Occipital lobe (tissue), 1 donor: ENCODE measurements at regions not wholly inside any gene's neighbourhood (a gene's known extent, or its start where the extent isn't known, plus 50 kb on each side); places are given as distances from the start of the nearest gene placed in this dataset.

ENCODE experiments used
- DNase-seq: peaks from one replicate; lab custom pipeline; 2025; lab: John Stamatoyannopoulos, UW

DNA sequence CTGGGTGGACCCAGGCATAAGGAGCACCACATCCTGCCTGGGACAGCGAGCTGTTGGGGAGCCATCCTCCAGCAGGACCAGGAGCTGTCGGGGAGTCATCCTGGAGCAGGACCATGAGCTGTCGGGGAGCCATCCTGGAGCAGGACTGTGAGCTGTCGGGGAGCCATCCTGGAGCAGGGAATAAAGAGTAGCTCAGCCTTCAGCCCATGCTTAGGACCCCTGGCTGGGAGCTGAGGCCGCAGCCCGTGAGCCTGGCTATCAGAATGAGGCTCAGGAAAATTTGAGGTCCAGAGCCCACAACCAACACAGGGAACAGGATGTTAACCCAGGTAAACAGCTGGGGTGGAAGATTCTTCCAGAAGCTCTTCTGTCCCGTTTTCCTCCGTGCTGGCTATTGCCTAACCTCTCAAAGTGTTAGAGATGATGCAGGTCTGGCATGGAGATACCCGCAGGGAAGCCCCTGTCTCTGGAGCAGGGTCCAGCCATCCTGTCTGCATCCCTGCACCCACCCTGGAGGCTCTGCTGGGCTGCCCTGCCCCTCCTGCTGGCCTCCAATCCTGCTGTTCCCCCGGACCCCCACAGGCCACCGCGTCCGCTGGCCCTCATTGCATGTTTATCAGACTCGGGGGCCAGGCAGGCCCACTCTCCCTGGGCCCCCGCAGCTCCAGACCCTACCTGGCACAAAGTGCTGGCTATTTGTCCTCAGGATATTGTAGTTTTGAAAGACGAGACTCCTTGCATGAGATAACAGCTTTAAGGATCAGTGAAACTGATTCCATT lies 243.5 kb upstream of the MYT1L start:
- DNase-seq = no peak

DNA sequence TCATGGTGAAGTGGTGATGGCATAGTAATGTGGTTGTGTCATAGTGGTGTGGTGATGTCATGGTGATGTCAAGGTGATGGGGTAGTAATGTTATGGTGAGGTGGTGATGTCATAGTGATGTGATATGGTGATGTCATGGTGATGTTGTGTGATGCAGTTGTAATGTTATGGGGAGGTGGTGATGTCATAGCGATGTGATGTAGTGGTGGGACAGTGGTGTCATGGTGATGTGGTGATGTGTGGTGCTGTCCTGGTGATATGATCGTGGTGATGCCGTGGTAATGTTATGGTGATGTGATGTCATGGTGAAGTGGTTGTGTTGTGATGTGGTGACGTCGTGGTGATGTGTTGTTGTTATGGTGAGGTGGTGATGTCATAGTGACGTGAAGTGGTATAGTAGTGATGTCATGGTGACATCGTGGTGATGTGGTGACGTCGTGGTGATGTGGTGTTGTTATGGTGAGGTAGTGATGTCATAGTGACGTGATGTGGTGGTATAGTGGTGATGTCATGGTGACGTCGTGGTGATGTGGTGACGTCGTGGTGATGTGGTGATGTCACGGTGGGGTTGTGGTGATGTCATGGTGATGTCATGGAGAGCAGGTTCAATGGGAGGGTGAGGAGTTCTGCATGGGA lies 242.7 kb upstream of the MYT1L start:
- DNase-seq = no peak

DNA sequence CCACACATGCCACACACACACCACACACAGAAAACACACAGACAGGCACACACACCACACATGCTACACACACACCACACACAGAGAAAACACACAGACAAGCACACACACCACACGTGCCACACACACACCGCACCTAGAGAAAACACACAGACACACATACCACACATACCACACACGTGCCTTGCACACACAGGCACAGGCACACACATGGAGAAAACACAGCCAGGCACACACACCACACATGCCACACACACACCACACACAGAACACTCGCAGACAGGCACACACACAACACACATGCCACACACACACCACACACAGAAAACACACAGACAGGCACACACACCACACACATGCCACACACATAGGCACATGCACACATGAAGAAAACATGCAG lies 242.1 kb upstream of the MYT1L start:
- DNase-seq = no peak

DNA sequence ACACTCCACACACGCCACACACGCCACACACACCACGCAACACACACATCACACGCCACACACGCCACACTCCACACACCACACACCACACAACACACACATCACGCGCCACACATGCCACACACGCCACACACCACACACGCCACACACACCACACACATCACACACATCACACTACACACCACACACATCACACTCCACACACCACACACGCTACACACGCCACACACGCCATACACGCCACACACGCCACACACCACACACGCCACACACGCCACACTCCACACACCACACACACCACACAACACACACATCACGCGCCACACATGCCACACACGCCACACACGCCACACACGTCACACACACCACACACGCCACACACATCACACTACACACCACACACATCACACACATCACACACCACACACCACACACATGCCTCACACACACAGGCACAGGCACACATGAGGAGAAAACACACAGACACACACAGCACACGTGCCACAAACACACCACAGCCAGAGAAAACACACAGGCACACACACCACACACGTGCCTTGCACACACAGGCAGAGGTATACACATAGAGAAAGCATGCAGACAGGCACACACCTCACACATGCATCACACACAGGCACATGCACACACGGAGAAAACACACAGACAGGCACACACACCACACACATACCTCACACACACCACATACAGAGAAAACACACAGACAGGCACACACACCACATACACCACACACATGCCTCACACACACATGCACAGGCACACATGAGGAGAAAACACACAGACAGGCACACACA lies 241.5 kb upstream of the MYT1L start:
- DNase-seq = no peak

DNA sequence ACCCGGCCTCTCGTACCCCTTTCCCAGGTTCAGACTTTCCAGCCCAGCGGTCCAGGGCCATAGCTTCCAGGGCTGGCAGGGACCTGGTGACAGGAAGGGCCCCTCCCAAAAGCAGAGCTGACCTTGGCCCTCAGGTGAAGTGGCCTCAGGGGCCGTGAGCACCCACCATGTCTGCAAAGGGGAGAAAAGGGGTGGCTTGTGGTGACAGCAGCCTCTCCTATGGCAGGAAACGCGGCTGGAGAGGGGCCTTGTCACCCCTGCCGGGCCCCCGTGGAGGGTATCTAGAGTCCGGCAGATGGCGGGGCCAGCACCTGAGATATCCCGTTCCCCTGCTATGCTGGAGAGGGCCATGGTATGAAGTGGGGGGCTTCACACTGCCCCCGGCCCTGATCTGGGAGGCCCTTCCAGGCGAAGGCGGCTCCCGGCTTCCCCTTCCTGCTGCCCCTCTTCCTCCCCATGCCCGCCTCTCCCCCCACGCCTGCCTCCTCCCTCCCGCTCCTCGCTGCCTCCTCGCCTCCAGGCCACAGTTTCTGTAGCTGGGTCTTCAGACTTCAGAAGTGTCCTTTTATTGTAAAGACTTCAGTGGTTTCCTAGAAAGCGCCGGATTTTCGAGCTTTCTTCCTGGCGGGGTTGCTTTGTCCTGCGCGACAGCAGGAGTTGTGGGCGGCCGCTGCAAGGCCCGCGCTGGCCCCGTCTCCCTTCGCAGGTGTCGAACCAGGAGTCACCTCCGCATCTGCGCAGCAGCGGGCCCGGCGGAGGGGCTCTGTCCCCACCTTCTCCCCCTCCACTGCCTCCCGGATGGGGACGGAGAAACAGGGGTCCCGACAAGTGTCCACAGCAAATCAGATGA lies 240.5 kb upstream of the MYT1L start:
- no peak for DNase-seq

DNA sequence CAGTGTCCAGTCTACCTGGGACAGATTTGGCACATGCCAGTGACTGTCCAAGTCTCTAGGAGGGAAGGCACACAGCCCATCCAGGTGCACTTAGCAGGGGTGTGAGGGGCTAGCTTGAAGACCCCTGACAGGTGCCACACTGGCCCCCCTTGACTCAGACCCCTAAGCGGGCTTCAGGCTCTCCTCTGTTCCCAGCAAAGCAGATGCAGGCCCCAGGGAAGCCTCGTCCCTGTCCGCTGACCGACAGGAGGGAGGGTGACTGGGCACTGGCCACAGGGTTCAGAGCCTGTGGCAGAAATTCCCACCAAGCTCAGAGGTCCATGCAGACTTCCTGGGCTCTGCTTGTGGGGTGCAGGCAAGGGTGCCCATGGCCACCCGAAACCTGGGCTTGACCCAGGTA lies 239.8 kb upstream of the MYT1L start:
- DNase-seq = no peak

DNA sequence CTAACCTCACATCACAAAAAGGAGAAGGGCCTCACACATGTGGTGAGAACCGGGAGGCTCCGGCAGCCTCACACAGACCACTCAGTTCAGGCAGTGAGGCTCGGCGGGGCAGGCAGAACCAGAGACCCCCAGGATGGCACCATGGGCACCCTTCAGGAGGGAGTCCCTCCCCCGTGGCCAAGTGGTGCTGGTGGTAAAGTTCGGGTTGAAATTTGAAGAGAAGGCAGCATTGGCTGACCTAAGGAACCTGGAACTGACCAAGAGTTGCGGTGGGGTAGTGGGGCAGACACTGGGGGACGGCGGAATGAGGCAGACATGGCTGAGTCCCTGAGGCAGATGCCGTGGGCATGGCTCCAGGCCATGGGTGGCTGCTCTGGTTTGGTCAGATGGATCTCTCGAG lies 239.3 kb upstream of the MYT1L start:
- no peak for DNase-seq

DNA sequence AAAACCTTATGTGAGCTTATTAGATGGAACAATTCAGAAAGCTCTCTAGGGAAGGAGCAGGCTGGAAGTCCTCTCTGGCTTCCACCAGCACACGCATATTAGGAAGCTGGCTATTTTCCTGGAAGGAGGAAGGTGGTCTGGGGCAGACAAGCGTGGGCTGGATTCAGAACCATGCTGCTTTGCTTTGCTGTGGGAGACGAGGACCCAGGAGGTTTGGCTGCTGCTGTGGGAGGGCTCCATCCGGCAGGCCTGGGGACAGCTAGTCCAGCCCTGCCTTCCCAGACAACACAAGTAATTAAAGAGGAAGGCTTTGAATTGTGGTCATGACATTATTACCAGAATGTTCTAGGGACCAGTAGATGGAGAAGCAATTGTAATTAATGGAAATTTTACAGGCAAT lies 238.8 kb upstream of the MYT1L start:
- DNase-seq = no peak

DNA sequence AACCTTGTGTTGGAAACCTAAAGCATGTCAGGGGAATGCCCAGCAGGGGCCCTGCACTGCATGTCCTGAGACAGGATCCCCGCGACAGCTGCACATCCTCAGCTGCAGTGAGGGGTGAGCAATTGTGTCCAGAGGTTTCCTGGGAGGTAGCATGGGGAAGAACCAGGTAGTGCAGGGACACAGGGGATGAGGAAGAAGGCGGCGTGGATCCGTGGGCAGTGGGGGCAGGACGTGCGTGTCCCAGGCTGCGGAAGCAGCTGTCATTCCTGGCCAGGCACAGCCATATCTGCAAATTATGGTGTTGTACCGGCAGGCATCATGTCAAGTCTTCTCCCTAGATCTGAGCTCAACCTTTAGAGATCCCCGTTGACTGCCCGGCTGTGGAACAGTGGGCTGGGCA lies 238.2 kb upstream of the MYT1L start:
- no peak for DNase-seq

DNA sequence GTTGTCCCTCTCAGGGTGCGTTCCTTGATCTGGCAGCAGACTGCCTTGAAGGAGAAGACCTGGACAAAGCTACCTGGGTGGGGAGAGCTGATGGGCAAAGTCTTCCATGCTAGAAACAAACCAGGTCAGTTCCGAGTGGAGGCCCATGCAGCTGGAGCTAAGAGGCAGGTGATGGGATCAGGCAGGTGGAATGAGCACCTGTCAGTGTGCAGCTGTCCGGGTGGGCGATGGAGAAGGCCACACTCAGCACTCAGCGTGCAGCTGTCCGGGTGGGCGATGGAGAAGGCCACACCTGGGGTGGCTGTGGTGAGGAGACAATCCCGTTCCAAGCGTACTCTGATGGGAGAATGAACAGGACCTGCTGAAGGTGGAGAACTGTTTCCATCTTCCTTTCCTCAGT lies 237.3 kb upstream of the MYT1L start:
- no peak for DNase-seq

DNA sequence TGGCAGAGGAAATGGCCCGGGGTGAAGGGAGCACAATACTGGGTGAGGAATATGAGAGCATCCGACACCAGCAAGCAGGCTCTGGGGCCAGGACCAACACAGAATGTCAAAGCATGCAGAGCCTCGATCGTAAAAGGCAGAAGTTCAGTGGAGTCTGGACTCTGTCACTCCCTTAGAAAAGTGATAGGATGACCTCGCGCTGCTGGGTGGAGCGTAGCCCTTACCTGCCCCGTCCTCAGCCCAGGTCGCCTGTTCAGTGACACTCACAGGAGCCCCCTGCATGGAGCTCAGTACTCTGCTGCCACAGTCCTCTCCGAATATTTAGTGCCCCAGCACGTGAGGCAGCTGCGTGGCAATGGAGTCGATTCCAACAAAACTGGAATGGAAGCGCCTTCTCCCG lies 236.7 kb upstream of the MYT1L start:
- no peak for DNase-seq

DNA sequence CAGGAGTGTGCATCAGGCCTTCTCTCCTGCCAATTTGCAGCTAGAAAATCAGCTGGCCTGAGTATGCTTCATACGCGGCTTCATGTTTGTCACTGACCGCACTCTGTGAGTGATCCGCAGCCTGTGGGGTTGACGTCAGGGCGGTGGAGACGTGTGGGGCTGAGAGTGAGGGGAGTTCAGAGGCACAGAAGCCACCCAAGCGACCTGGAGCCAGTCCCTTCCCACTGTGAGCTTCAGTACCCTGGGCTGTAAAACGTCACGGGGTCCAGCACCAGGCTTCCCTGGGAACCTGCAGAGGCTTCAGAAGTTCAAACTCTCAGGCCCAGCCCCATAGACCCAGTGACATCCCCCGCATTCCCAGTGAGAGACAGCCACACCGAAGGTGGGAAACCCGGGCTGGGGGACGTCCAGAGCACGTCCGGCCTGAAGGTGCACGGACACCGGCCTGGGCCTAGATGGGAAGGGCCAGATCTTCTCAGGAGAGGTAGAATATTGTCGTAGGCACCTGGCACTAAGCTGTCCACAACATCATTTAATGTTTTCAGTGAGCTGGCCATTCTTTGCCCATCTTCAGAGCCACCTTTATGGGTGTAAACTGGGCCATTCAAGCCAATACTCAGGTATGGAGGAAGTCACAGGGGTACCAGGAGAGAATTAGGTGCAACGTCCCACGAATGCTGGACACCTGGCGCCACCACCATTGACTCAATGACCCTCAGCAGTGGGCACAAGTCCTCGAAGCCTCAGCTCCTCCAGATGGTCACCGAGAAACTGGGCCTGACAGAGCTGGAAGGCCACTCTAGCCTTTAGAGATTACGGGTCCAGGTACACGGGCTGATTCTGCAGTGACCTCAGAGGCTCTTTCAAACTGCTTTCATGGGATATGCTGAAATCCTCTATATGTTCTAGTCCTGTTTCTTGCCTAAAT lies 235.6 kb upstream of the MYT1L start:
- no peak for DNase-seq

DNA sequence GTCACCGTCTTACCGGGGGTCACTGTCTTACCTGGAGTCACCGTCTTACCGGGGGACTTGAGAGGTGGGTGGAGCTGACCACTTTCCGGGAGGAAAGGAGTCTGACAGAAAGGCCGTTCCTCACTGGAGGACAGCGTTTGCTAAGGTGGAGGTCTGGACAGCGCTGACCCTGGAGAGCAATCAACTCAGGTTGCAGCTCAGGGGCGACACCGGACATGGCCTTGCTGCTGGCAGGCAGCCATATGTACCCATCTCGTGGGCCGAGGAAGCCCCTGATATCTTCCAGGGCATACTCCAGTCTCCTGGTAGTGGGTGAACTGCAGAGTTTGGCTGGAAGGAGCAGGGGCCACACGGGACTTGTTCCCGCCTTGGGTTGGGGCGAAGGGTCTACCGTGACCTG lies 234.6 kb upstream of the MYT1L start:
- no peak for DNase-seq

DNA sequence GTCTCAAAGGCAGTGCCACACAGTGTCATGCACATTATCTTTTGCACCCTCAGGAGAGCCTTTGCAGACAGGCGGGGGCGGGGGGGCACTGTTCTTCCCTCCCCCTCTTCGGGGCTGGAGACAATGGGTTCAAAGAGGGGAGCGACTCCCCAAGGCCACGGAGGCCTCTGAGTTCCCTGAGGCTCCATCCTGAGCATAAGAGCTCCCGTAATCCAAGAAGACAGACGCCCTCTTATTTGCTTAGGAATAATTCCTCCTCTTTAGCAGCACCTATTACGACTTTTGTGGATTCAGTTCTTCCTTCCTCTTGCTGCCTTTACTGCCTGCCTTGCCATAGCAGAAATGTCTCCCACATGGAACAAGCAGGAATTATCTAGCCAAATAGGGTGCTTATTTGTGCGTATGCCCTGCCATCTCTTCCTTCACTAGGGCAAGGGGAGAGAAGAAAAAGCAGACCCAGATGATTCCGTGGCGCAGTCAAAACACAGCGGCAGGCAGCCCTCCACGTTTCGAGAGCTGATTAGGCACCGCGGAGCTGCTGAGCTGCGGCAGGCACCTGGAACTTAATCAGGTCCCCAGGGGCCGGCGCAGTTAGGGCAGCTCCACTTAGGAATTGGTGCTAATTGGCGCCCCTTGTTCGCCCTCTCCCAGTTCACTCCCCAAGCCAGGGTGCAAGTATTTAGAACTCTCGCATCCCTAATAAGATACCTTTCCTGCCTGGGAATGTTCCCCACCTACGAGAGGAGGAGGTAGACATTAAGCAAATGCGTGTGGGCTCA lies 233.4 kb upstream of the MYT1L start:
- no peak for DNase-seq

DNA sequence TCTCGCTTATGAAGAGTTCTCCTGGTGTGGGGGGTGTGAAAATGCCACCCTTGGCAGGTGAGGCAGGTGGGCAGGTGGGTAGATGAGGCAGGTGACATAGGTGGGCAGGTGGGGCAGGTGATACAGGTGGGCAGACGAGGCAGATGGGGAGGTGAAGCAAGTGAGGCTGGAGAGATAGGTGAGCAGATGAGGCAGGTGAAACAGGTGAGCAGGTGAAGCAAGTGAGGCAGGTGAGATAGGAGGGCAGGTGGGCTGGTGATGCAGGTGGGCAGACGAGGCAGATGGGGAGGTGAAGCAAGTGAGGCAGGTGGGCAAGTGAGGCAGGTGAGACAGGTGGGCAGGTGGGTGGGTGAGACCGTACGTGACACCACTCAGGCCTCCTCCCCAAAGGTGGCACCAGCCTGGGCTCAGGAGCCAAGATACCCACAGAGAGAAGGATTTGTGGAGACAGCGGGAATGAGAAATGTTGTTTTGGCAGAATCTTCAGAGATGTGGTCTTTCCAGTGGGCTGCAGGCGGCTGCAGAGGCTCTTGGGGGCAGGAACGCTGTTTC lies 232.3 kb upstream of the MYT1L start:
- DNase-seq = no peak

DNA sequence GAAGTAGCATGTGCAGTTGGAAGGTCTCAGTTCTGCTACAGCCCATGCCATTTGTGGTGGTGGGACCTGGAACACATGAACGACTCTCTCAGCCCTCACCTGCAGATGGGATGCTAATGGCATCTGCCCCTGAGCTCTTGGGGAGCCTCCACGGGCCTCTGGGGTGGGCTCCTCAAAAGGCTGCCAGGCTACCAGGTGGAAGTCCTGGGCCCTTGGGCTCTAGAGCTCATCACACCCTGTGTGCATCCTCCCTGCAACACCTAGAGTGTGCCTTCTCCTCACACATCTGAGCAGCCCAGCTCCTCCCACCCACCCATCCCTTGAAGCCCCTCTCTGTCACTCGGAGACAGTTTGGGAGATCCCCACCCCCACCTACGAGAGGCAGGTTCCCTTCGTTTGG lies 231.8 kb upstream of the MYT1L start:
- DNase-seq = no peak

DNA sequence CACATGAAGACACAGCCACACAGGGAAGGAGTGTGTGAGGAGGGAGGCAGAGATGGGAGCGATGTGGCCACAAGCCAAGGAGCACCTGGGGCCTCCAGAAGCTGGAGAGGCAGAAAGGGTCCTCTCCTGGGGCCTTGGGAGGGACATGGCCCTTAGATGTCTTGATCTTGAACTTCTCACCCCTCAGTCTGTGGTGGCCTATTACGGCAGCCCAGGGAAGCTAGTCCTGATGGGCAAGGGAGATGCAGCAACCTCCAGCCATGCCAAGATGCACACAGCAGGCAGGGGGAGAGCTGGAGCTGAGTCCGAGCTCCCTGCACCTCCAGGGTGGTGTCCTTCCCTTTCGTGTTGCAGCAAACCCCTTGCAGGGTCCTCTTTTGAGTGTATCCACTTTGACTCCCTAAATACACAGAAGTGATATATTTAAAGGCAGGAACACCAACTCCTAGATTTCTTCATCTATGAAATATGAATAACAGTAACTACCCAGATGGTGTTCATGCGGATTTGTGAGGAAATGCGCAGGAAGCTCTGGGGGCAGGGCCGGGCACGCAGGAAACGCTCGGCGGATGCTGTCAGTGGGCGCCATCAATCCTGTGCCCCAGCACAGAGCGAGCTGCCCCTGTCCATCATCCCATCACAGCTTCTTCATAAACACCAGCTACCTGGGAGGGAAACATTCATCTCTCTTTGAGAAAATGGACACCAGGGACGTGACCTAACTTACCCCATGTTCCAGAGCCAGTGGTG lies 230.4 kb upstream of the MYT1L start:
- no peak for DNase-seq

DNA sequence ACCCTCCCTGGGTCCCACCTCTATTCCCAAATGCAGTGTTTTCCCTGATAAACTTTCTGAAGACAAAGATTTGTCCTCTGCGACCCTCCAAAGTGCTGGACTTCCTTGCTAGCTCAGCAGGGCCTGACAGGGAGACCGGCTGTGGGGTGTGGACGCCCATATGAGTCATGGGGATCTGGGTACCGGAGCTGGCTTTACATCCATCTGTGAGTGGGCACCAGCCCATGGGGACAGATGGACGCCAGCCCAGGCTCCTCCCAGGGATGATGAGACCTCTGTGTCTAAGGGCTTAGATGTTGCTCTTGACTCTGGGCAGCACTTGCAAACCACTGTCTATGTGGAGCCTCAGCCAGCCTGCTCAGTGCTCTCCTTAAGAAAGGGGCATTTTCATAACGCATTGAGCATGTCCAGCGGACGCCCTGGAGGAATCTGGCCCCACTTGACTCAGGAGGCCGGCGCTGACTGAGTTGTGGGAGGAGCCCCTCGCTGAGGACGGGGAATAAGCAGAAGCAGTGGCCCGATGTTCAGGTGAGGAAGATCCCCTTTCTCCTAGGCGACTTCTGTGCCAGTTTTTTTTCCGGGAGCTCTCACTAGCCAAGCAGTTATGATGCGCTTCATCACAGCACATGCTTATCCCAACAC lies 229.4 kb upstream of the MYT1L start:
- DNase-seq = no peak
